Vagina (tissue), 2 donors: ENCODE measurements at regions not wholly inside any gene's neighbourhood (a gene's known extent, or its start where the extent isn't known, plus 50 kb on each side); places are given as distances from the start of the nearest gene placed in this dataset.

Experiments
- DNase-seq, 2 donors: peaks; one replicate each; pipeline ENCODE4 v3.0.0-alpha.2; 2017; ENCODE audit errors: extremely low spot score in 2 of 2
- H3K27ac ChIP-seq: fragments of 200-600 bp; sonication (generic); one replicate; pipeline ENCODE4 v1.5.1; 2019
- H3K27me3 ChIP-seq: fragments of 200-600 bp; sonication (generic); one replicate; pipeline ENCODE4 v1.5.1; 2019
- H3K36me3 ChIP-seq, 2 donors: fragments of 200-600 bp; sonication (generic); one replicate each; pipeline ENCODE4 v1.5.1; 2017 to 2019
- H3K4me1 ChIP-seq: fragments of 200-600 bp; sonication (generic); one replicate; pipeline ENCODE4 v1.5.1; 2019
- H3K4me3 ChIP-seq, 2 donors: fragments of 200-600 bp; sonication (generic); 1 replicate in 1 of 2; 2 replicates in 1 of 2; pipeline ENCODE4 v1.5.1; 2016 to 2019
- H3K9me3 ChIP-seq: fragments of 200-600 bp; sonication (generic); one replicate; pipeline ENCODE4 v1.5.1; 2019
- CTCF ChIP-seq, 3 experiments: fragments of 450-650 bp in 2 of 3; fragments of 200-600 bp in 1 of 3; sonication (generic) in 1 of 3; IDR thresholded peaks; one replicate each; pipeline ENCODE4 v1.5.1; 2017 to 2019; ENCODE audit warnings: antibody characterized with exemption in 3 of 3, mild to moderate bottlenecking in 2 of 3, moderate library complexity in 2 of 3
- POLR2A ChIP-seq, 2 donors: fragments of 450-650 bp; IDR thresholded peaks; one replicate each; pipeline ENCODE4 v1.6.1; 2017; ENCODE audit warnings: antibody characterized with exemption in 2 of 2, mild to moderate bottlenecking in 2 of 2, moderate library complexity in 2 of 2
- POLR2AphosphoS5 ChIP-seq, 2 donors: sonication (generic); formaldehyde crosslinking; IDR thresholded peaks; one replicate each; pipeline ENCODE4 v1.9.0; 2017; ENCODE audit warnings: antibody characterized with exemption in 2 of 2, mild to moderate bottlenecking in 2 of 2, low read depth in 1 of 2; ENCODE audit not compliant: insufficient read depth in 1 of 2
- intact Hi-C: fragments of 100-400 bp; cut with DNase I; formaldehyde crosslinking; loops from one replicate; pipeline ENCODE4 v1.15.1; 2023

GRCh38 chr16:49120631-49121030 lies 161.0 kb downstream of the CBLN1 start:
- H3K27me3 ChIP-seq = no peaks in the 10 kb centered on the region
- H3K36me3 ChIP-seq = no peaks in the 10 kb centered on the region
- H3K9me3 ChIP-seq = no peaks in the 10 kb centered on the region
- DNase-seq = peak in 1 of 2 donors; percentile 54
- no peak for TF ChIP-seq CTCF (IDR thresholded peaks at IDR 0.05)
- intact Hi-C loops = no loop called here
- H3K27ac ChIP-seq = no peak overlapping the region
- H3K4me3 ChIP-seq = no peak overlapping the region
- H3K4me1 ChIP-seq = no peaks in the 10 kb centered on the region

GRCh38 chr16:49116873-49117272 lies 164.8 kb downstream of the CBLN1 start:
- Histone ChIP-seq H3K4me3 (no peak overlapping the region), H3K9me3 (no peaks in the 10 kb centered on the region), H3K27ac (no peak overlapping the region), H3K36me3 (no peaks in the 10 kb centered on the region), H3K27me3 (no peaks in the 10 kb centered on the region), H3K4me1 (peaks cover 3% of the 10 kb centered on the region)
- intact Hi-C loops = no loop called here
- no peak for DNase-seq
- TF ChIP-seq CTCF (IDR thresholded peaks at IDR 0.05) (no peak), POLR2AphosphoS5 (IDR thresholded peaks at IDR 0.05; ENCODE audit: insufficient read depth in 1 of 2, low read depth in 1 of 2) (no peak), POLR2A (IDR thresholded peaks at IDR 0.05) (no peak)

GRCh38 chr16:49115956-49116355 lies 165.7 kb downstream of the CBLN1 start:
- H3K4me3 ChIP-seq = no peak overlapping the region
- peaks cover 3% of the 10 kb centered on the region for H3K4me1 ChIP-seq
- DNase-seq = peak in 1 of 2 donors; percentile 67
- no peaks in the 10 kb centered on the region for H3K27me3 ChIP-seq
- H3K9me3 ChIP-seq = no peaks in the 10 kb centered on the region
- intact Hi-C loops = no loop called here
- H3K36me3 ChIP-seq = no peaks in the 10 kb centered on the region
- H3K27ac ChIP-seq = no peak overlapping the region
- no peak for TF ChIP-seq CTCF (IDR thresholded peaks at IDR 0.05)
- no peak for TF ChIP-seq POLR2A (IDR thresholded peaks at IDR 0.05)
- no peak for TF ChIP-seq POLR2AphosphoS5 (IDR thresholded peaks at IDR 0.05; ENCODE audit: insufficient read depth in 1 of 2, low read depth in 1 of 2)

- Histone ChIP-seq H3K27me3 (no peaks in the 10 kb centered on the region), H3K4me1 (peaks cover 3% of the 10 kb centered on the region), H3K9me3 (no peaks in the 10 kb centered on the region), H3K27ac (no peak overlapping the region), H3K4me3 (no peak overlapping the region), H3K36me3 (no peaks in the 10 kb centered on the region)
- TF ChIP-seq POLR2AphosphoS5 (IDR thresholded peaks at IDR 0.05; ENCODE audit: insufficient read depth in 1 of 2, low read depth in 1 of 2) = no peak
- no peak for TF ChIP-seq POLR2A (IDR thresholded peaks at IDR 0.05)
- TF ChIP-seq CTCF (IDR thresholded peaks at IDR 0.05) = no peak
- DNase-seq = peak in 1 of 2 donors; percentile 81
- intact Hi-C loops = no loop called here
Observed at GRCh38 chr16:49112754-49113153, 168.9 kb downstream of the CBLN1 start.

GRCh38 chr16:49111351-49111750 lies 170.3 kb downstream of the CBLN1 start:
- H3K4me3 ChIP-seq = no peak overlapping the region
- no peak overlapping the region for H3K27ac ChIP-seq
- H3K4me1 ChIP-seq = peaks cover 3% of the 10 kb centered on the region
- DNase-seq = no peak
- H3K27me3 ChIP-seq = no peaks in the 10 kb centered on the region
- H3K36me3 ChIP-seq = no peaks in the 10 kb centered on the region
- no peaks in the 10 kb centered on the region for H3K9me3 ChIP-seq
- TF ChIP-seq CTCF (IDR thresholded peaks at IDR 0.05) = no peak
- no peak for TF ChIP-seq POLR2AphosphoS5 (IDR thresholded peaks at IDR 0.05; ENCODE audit: insufficient read depth in 1 of 2, low read depth in 1 of 2)
- no peak for TF ChIP-seq POLR2A (IDR thresholded peaks at IDR 0.05)
- intact Hi-C loops = no loop called here
